PC-9 (cell line): ENCODE measurements at regions not wholly inside any gene's neighbourhood (a gene's known extent, or its start where the extent isn't known, plus 50 kb on each side); places are given as distances from the start of the nearest gene placed in this dataset.
"Not testable (repeated sequence)": the region's sequence is repeated elsewhere in the genome, so short reads cannot be mapped to it uniquely, and the experiment has no call there.

Experiments used
- EZH2 ChIP-seq: fragments of 200-600 bp; sonication (generic); IDR thresholded peaks from 2 replicates; pipeline ENCODE4 v1.8.0; 2017; ENCODE audit warnings: antibody characterized with exemption, low read depth
- TF ChIP-seq, protein P1 (sequence below): fragments of 200-600 bp; sonication (generic); conservative IDR thresholded peaks from 2 replicates; pipeline ENCODE4 v1.6.1; 2017; ENCODE audit warnings: mixed run types, antibody characterized with exemption, mild to moderate bottlenecking, moderate library complexity

DNA sequence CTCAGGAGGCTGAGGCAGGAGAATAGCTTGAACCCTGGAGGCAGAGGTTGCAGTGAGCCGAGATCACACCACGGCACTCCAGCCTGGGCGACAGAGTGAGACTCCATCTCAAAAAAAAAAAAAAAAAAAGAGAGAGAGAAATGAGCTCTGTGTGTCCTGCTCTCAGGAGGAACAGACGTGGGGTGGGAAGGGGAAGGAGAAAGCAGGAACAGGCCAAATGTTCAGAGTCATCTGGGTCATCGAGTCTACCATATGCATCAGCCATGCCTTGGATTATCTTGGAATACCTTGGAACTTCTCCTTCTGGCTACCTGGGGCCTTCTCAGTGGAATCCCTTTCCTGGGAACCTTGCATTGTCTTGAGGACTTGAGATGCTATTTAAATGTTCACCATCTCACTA, 51.7 kb upstream of the ZFHX3 start:
- TF ChIP-seq EZH2, result not testable (repeated sequence)
- TF ChIP-seq, protein P1, sequence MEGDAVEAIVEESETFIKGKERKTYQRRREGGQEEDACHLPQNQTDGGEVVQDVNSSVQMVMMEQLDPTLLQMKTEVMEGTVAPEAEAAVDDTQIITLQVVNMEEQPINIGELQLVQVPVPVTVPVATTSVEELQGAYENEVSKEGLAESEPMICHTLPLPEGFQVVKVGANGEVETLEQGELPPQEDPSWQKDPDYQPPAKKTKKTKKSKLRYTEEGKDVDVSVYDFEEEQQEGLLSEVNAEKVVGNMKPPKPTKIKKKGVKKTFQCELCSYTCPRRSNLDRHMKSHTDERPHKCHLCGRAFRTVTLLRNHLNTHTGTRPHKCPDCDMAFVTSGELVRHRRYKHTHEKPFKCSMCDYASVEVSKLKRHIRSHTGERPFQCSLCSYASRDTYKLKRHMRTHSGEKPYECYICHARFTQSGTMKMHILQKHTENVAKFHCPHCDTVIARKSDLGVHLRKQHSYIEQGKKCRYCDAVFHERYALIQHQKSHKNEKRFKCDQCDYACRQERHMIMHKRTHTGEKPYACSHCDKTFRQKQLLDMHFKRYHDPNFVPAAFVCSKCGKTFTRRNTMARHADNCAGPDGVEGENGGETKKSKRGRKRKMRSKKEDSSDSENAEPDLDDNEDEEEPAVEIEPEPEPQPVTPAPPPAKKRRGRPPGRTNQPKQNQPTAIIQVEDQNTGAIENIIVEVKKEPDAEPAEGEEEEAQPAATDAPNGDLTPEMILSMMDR, result not testable (repeated sequence)
